Activated naive CD4-positive, alpha-beta T cell treated with anti-CD3 and anti-CD28 coated beads, Interleukin-2, amount 50 U/mL, for 72 hours (primary cell): ENCODE measurements at regions not wholly inside any gene's neighbourhood (a gene's known extent, or its start where the extent isn't known, plus 50 kb on each side); places are given as distances from the start of the nearest gene placed in this dataset.

Experiments used
- ATAC-seq, 2 donors: fragments of 150-1000 bp; cut with Tn5 transposase; 2 replicates each; pipeline ENCODE4 v1.10.0; 2021; ENCODE audit warnings: mild to moderate bottlenecking in 2 of 2, moderate library complexity in 2 of 2
- DNase-seq, 2 donors: peaks; one replicate each; pipeline ENCODE4 v3.0.0; 2021 to 2022; ENCODE audit warnings: low spot score in 2 of 2
- H3K27ac Mint-ChIP-seq, 2 donors: one replicate each; pipeline ENCODE4 v1.8.0; 2022; ENCODE audit warnings: mild to moderate bottlenecking in 2 of 2, mixed read lengths in 2 of 2
- H3K36me3 Mint-ChIP-seq, 2 donors: one replicate each; pipeline ENCODE4 v1.8.0; 2022; ENCODE audit warnings: mixed read lengths in 2 of 2
- H3K9me3 Mint-ChIP-seq, 2 donors: one replicate each; pipeline ENCODE4 v1.8.0; 2022; ENCODE audit warnings: mixed read lengths in 2 of 2

DNA sequence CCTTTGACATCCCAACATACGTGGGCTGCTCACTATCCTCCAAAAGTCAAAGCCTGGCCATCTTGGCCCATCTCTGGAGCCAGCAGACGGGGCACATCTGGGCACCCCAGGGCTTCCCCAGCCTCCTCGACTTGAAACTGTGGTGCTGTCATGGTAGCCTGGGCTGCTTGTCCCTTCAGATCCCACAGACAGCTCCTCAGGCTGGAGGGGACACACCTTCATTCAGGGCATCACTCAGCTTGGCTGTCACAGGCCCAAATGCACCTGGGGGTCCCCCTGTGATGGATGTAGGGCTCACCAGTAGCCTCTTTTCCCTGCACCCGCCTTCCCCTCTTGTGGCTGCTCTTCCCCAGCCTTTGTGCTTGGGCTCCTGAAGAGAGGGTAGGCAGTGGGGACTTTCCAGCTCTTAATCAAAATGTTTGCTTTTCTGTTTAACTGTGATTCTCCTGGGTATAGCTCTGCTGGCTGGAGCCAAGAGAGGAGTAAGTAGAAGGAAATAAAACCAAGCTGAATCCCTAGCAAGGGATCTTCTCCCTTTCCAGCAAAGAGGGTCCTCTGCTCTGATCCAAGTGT, 92.3 kb downstream of the GYPC start:
- DNase-seq (no peak), ATAC-seq (peak in 1 of 2 donors; percentile 72)
- H3K36me3 Mint-ChIP-seq: no peaks in the 10 kb centered on the region
- H3K9me3 Mint-ChIP-seq: no peaks in the 10 kb centered on the region
- H3K27ac Mint-ChIP-seq: peak overlapping the region in 1 of 2 donors; percentile 59

DNA sequence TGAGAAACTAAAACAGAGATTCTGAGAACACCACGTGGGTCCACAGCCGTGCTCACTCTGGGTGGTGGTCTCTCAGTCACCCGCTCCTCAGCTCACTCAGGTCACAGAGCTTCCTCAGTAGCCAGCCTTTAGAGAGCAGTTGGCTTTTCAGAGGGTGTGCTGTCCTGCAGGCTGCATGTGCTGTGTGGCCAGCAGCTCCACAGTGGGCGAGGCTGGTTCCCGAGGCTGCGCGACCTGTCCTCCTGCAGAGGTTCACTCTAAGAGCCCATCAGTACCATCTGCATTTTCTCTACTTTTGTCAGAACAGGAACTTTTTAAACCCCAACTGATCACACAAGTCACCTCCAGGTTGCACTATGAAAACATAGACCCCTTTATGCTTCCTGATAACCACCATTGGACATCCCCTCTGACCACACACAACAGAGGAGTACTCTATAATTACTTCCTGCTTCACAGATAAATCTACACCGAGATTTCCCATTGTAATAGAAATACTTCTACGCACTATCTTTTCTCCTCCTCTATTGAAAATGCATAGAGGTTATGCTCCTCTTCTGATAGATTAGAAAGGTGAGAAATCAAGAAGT, 93.1 kb downstream of the GYPC start:
- ATAC-seq: peak in 1 of 2 donors; percentile 38
- no peaks in the 10 kb centered on the region for H3K9me3 Mint-ChIP-seq
- peak overlapping the region in 1 of 2 donors; percentile 59 for H3K27ac Mint-ChIP-seq
- H3K36me3 Mint-ChIP-seq: no peaks in the 10 kb centered on the region
- DNase-seq: no peak

GRCh38 chr2:126749537-126749936, 93.6 kb downstream of the GYPC start:
- no peaks in the 10 kb centered on the region for H3K36me3 Mint-ChIP-seq
- ATAC-seq (peak in 1 of 2 donors; percentile 22), DNase-seq (no peak)
- peak overlapping the region in 1 of 2 donors; percentile 59 for H3K27ac Mint-ChIP-seq
- no peaks in the 10 kb centered on the region for H3K9me3 Mint-ChIP-seq

DNA sequence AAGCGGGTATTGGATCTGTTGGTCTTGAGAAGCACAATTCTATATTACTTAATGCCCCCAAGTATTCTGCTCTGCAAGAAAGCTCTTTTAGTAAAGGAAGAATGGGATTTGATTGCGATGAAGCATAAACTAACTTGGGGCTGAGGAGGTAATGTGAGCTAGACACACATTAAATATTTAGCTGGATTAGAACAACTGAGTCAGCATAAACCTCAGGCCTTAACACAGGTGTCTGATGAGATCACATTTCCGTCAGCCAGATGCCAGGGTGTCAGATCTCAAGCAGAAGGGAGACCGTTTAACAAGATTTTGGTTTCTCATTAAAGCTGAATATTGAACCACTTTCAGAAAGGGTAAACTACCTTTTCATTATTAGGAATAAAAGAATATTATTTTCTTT, 94.5 kb downstream of the GYPC start:
- DNase-seq: no peak
- no peak overlapping the region for H3K27ac Mint-ChIP-seq
- no peak for ATAC-seq
- H3K36me3 Mint-ChIP-seq: no peaks in the 10 kb centered on the region
- H3K9me3 Mint-ChIP-seq: no peaks in the 10 kb centered on the region

DNA sequence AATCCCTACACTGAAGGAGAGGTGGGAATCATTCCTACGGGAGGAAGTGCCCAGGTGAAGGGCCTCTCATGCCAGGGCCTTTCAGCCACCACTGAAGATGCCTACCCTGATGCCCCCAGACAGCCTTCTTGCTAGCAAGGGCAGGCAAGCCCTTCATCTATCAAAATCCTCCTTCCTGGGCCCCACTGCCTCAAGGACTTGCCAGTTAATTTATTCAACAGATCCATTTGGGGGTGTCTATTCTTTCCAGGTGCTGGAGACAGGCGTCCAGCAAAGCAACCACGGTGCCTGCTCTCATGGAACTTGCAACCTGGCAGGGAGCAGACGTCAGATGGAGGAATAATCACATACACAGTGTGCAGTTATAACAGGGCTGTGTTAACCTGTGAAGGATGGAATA, 95.5 kb downstream of the GYPC start:
- Mint-ChIP-seq H3K36me3 (peaks cover 0 to 6% of the 10 kb centered on the region in 2 donors), H3K9me3 (peaks cover 6% of the 10 kb centered on the region in 2 donors), H3K27ac (no peak overlapping the region)
- DNase-seq (no peak), ATAC-seq (no peak)

GRCh38 chr2:126752876-126753275, 96.9 kb downstream of the GYPC start:
- DNase-seq: no peak
- no peak for ATAC-seq
- Mint-ChIP-seq H3K27ac (no peak overlapping the region), H3K36me3 (peaks cover 0 to 6% of the 10 kb centered on the region in 2 donors), H3K9me3 (peaks cover 6% of the 10 kb centered on the region in 2 donors)

DNA sequence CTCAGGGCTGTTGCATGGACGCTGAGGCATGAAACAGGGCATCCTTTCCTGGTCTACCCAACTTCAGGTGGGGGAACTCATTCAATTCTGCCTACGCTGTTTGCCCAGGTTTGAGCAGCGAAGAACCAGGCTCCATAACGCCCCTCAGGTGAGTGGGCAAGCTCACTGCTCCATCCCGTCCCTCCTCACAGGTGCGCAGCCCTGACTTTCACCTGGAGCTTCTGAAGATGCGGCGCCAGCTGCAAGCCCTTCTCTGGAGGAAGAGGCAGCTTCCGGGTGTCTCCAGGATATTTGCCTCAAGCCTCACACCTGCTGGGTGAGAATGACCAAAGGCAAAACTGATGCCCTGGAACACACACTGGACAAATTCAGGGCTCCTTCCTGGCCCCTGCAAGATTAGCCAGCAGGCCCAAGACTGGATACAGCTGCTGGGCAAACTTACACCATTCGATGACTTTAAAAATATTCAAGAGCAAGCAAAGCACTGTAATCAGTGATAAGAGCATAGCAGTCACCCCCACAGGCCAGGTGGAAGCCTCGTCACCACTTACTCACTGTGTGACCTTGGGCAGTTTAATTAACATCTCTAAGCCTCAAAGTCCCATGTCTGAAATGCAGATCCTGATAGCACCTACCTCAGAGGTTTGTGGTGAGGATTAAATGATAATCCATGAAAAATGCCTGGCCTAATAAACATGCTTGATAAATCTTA, 97.7 kb downstream of the GYPC start:
- H3K36me3 Mint-ChIP-seq: peaks cover 0 to 6% of the 10 kb centered on the region in 2 donors
- H3K27ac Mint-ChIP-seq: no peak overlapping the region
- peaks cover 6% of the 10 kb centered on the region in 2 donors for H3K9me3 Mint-ChIP-seq
- DNase-seq: no peak
- ATAC-seq: no peak

DNA sequence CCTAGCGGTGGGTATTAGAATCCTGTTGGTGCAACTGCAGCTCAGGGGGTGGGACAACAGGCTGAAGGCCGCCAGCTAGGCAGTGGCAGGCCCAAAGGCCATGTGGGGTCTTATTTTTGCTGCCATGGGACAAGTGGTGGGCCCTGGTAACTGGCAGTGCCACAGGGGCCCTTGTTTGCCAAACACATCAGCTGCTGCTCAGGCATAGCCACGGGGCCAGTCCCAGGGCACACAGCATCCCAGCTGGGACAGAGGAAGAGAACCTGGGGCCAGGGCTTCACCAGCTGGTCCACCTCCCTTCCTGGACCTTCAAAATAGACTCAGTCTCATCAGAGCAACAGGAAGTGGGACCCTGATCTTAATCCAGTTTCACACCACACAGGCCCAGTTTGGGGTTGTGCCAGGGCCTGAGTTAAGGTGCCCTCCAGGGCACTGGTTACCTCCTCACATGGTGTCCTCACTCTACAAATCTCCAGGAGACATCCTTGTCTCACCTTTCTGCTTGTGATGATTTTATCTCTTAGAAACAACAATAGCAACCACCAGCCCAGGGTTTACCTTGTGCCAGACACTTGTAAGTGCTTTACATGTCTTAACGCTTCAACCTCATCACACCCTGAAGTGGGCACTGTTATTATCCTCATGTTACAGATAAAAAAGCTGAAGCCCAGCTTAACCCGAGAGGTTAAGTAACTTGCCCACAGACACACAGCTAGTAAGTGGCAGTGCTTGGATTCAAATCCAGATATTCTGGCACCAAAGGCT, 98.5 kb downstream of the GYPC start:
- H3K27ac Mint-ChIP-seq: peak overlapping the region in 1 of 2 donors; percentile 25
- no peak for DNase-seq
- peaks cover 6% of the 10 kb centered on the region in 2 donors for H3K9me3 Mint-ChIP-seq
- H3K36me3 Mint-ChIP-seq: peaks cover 0 to 6% of the 10 kb centered on the region in 2 donors
- ATAC-seq: no peak

DNA sequence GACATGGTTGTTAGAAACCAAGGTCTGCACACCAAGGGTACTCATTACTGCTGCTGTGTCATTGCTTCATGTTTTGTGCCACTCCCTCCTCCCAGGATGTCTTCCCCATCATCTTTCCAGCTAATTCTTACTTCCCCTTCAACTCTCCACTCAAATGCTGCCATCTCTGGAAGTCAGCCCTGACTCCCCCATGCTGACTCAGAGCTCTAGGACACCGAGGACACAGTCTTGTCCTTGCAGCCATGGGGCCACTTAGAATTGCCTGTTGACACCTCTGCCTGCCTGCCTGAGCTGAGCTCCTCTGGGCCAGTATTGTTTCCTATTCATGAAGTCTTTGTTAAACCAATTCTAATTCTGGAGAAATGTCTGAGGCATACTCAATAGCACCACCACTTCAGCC, 100.2 kb downstream of the GYPC start:
- H3K27ac Mint-ChIP-seq: no peak overlapping the region
- ATAC-seq (no peak), DNase-seq (no peak)
- peaks cover 0 to 6% of the 10 kb centered on the region in 2 donors for H3K36me3 Mint-ChIP-seq
- peaks cover 6% of the 10 kb centered on the region in 2 donors for H3K9me3 Mint-ChIP-seq

DNA sequence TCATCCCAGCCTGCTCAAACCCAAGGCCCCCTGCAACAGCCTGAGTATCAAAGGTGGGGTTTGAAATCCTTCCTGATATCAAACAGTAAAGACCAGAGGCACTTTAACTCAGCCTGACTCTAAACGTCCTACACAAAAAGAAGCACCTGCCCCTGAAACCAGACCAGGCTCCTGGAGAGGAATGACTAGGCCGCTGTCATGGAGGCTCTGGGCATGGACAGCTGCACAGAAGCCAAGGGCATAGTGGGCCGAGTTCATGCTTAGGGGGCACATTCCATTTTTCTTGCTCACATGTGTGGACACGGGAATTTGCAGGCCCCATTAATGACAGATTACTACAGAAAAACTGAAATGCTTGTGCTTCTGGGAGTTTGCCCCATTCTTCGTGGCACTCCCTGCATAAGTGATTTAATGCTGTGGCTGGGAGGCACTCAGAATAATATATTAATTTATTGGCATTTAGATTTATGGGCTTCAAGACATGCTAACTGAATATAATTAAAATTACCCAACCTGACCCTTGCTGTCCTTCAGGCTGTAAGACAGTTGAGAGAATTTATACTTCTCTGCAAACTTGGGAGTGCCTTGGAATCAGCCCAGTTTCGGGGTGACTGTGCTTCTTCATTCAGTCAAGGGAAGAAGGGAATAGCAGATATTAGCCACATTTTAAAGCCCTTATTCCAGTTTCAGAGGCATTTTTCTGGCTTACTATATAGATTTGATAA, 105.5 kb downstream of the GYPC start:
- Mint-ChIP-seq H3K27ac (no peak overlapping the region), H3K36me3 (peaks cover 0 to 1% of the 10 kb centered on the region in 2 donors), H3K9me3 (peaks cover 0 to under 1% of the 10 kb centered on the region in 2 donors)
- ATAC-seq: no peak
- no peak for DNase-seq

GRCh38 chr2:126761981-126762878, 106.3 kb downstream of the GYPC start:
- peak; percentile 77 to 81 for ATAC-seq
- Mint-ChIP-seq H3K9me3 (no peaks in the 10 kb centered on the region), H3K27ac (peak overlapping the region; percentile 23 to 72), H3K36me3 (no peaks in the 10 kb centered on the region)
- DNase-seq: no peak

- DNase-seq: no peak
- Mint-ChIP-seq H3K36me3 (no peaks in the 10 kb centered on the region), H3K27ac (no peak overlapping the region), H3K9me3 (no peaks in the 10 kb centered on the region)
- no peak for ATAC-seq
These were observed 108.8 kb downstream of the GYPC start for GRCh38 chr2:126764686-126765265.

DNA sequence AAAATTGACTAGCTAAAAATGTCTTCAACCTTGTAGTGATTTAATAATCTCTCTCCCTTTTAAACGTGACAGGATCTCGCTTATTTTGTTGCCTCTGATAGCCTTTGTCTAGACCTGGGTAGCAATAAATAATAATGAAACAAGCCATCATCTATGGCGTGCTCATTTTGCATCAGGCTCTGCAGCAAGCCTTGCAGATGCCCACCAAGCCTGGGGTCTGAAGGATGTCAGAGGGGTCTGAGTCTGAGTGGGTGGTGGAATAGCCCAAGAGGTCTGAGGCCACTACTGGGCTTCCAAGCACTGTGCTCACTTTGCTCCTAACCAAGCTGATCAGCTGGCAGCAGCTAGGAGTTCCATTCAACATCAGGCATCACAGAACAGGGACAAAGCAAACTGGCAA, 109.4 kb downstream of the GYPC start:
- ATAC-seq (no peak), DNase-seq (no peak)
- Mint-ChIP-seq H3K9me3 (no peaks in the 10 kb centered on the region), H3K36me3 (no peaks in the 10 kb centered on the region), H3K27ac (no peak overlapping the region)

- H3K9me3 Mint-ChIP-seq: no peaks in the 10 kb centered on the region
- DNase-seq (no peak), ATAC-seq (no peak)
- no peak overlapping the region for H3K27ac Mint-ChIP-seq
- H3K36me3 Mint-ChIP-seq: no peaks in the 10 kb centered on the region
These were observed 110.5 kb downstream of the GYPC start for GRCh38 chr2:126766295-126766968.

DNA sequence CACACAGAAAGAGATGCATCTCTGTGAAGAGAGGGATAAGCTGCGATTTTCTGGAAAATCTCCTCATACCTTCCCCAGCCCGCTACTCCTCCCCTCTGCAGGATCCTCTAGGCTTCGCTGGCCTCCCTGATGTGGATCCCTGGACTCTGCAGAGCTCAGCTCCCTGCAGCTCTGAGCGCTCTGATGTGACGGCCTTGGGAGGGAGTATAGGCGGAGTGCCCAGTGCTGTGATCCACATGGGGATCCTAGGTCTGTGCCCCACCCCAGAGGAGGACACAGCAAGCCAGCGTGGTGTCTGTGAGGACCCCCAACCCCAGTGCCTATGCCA, 111.0 kb downstream of the GYPC start:
- Mint-ChIP-seq H3K27ac (no peak overlapping the region), H3K36me3 (no peaks in the 10 kb centered on the region), H3K9me3 (no peaks in the 10 kb centered on the region)
- no peak for ATAC-seq
- DNase-seq: no peak
